ENCODE measurements at regions not wholly inside any gene's neighbourhood (a gene's known extent, or its start where the extent isn't known, plus 50 kb on each side); places are given as distances from the start of the nearest gene placed in this dataset.

DNA sequence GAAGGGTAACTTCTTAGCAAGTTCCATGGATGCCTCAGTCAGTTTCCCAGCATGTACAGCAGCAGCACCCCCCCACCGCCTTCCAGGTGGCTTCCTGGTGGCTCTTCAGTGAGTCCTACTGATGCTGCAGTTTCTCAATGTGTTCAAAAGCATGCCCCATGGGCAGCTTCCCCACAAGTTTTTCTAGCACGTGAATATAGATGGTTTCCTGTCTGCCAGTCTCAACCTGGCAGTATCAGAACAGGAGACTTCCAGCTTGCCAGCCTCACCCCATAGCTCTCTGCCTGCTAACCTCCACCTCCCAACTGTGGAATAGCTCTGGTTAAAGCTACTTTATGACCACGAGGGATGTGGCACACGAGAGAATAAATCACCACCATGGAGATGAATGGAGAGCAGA, 188.3 kb upstream of the SLCO3A1 start:
- DNase-seq (ENCODE audit: low read depth, low spot score): no peak

DNA sequence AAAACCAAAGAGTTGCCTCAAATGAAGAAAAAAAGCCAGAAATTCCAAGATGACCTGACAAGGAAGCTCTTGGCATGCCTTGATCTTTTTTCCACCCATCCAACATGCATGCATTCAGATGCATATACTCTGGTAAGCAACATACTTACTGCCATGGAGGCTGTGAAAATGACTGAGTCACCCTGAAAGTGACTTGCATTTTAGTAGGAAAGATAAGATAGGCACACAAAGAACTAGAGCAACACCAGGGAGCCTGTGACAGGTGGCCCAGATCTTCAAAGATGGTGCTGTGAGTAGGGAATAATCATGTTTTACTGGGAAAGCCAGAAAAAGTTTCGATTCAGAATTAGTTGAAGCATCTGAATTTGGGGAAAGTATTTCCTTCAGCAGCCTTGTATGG, 185.1 kb upstream of the SLCO3A1 start:
- no peak for DNase-seq (ENCODE audit: low read depth, low spot score)

DNA sequence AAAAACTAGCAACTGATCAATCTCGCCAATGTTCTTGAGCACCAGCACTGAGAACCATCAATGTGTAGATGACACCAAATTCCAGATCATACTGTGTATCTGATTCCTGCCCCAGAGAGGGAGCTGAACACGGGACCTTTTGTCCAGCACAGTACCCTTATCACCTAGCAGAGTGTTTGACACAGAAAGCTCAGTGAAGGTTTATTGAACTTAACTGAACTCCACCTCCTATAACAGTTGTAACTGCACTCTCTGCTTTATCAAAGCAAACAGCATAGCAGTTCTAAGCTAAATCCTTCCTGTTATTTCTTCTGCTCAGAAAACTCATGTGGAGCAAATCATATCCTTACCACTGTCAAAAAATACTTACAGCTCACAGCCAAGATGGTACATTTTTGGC, 183.4 kb upstream of the SLCO3A1 start:
- DNase-seq (ENCODE audit: low read depth, low spot score): no peak

DNA sequence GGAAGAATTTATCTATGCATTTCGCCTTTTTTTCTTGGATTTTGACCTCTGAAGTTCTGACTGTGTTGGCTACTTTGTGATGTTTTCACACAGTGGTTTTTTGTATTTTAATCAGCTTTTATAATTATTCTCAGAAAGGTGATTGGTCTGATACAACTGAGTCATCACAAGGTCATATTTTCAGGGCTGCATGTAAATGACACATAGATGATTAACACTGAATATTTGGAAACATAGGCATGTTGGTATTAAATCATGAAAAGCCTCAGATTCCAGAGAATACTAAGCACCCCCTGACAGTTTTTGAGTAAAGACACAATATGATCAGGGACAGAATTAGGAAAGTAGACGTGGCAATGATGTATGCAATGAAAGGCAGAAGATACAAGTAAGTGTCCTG, 175.5 kb upstream of the SLCO3A1 start:
- DNase-seq (ENCODE audit: low read depth, low spot score): no peak

GRCh38 chr15:91679447-91679846, 174.1 kb upstream of the SLCO3A1 start:
- DNase-seq (ENCODE audit: low read depth, low spot score): no peak

- no peak for DNase-seq (ENCODE audit: low read depth, low spot score)
These were observed 168.1 kb upstream of the SLCO3A1 start for GRCh38 chr15:91685436-91685835.

GRCh38 chr15:91688811-91689210, 164.7 kb upstream of the SLCO3A1 start:
- no peak for DNase-seq (ENCODE audit: low read depth, low spot score)

- DNase-seq (ENCODE audit: low read depth, low spot score): no peak
These were observed 164.1 kb upstream of the SLCO3A1 start for GRCh38 chr15:91689377-91689776.

DNA sequence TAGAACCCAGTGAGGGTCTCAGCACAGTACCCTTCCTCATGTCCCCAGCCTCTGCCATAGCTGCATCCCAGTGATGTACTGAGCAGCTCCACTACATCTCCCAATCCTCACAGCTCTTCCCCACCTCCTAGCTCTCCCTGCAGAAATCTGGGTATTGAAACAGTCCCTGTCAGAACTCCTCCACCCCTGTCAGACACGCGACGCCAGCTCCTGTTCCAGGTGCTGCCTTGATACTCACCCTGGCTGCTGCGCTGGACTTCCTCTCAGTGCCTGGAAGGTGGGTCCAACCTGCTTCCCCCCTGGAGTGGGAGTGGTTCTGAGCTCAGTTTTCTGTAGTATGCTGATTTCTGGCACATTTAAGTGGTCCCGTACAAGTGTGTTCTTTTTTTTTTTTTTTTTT, 160.9 kb upstream of the SLCO3A1 start:
- DNase-seq (ENCODE audit: low read depth, low spot score): no peak

DNA sequence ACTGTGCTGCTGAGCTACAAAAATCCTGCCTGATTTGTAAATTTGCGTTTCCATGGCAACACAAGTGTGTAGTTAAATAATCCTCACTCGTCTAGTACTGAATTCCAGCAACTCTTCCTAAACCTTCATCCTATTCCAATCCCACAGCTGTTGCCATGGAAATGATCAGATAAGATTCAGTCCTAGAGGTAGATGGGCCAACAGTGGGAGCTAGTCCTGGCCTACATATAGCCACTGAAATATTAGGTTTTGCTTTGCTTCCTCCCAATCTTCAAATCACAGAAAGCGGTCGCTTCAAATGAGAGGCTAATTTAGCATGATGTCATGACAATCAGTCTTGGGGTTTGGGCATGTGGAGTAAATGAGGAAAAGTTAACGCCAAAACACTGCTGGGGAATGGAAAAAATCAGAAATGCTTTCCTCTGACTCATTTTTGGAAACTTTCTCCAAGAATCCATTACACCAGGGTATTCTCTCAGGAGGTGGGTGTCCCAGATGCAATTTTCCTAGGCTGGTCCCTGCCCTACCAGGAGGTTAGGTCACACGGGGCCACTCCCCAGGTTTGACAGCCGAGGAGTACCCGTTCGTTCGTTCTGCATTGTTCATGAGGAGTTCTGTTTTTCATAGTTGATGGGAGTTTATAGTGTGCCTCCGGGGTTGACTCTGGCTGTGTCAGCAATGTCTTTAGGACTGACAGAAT, 159.2 kb upstream of the SLCO3A1 start:
- no peak for DNase-seq (ENCODE audit: low read depth, low spot score)

- no peak for DNase-seq (ENCODE audit: low read depth, low spot score)
These were observed 158.7 kb upstream of the SLCO3A1 start for GRCh38 chr15:91694831-91695210.

DNA sequence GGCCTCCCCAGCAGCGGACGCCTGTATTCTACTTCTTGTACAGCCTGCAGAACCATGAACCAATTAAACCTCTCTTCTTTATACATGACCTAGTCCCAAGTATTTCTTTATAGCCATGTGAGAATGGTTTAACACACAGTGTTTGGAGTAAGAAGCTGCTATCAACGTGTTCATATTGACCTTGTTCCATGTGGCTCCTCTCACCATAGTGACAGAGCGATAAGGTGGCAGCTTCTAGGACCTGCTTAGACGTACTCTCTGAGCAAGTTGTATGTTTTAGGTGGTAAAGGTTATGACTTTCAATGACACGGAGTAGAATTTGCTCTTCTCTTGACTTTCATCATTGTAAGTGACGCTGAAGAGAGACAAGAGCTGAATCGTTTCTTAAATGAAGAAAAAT, 157.7 kb upstream of the SLCO3A1 start:
- DNase-seq (ENCODE audit: low read depth, low spot score): no peak

GRCh38 chr15:91696981-91697380, 156.5 kb upstream of the SLCO3A1 start:
- DNase-seq (ENCODE audit: low read depth, low spot score): no peak

DNA sequence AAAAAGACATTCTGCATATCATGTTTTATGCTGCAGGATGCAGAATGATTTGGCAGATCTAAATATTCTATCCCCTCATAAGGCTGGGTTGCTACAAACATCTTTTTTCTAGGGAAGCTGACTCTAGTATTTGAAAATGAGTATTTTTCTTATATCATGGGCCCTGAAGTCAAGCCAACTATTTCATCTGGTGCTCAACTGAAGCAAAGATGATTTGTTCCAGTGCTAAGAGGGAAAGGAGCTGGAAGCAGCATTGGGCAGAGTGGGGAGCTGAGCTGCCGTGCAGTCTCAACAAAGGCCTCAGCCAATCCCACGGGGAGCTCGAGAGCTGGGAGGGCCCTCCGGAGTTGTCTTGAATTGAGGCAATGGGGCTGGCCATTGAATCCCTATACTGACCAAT, 155.3 kb upstream of the SLCO3A1 start:
- DNase-seq (ENCODE audit: low read depth, low spot score): no peak

DNA sequence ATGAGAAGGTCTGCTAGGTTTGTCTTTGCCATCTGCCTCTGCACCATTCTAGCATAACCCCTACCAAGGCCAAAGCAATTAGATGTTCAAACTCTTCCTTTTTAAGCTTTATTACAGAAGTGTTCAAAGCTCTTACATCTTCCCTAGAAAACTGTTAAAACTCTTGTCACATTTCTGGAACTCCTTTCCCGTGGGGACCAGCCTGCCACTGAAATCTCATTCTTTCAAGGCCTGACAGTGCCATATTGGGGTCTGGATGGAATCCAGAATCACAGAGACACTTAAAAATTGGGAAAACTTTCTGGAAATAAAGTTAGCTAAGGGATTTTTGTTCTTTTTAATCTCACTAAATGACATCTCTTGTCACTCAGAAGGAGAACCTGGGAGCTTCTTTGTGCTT, 153.8 kb upstream of the SLCO3A1 start:
- no peak for DNase-seq (ENCODE audit: low read depth, low spot score)

- DNase-seq (ENCODE audit: low read depth, low spot score): no peak
These were observed 150.2 kb upstream of the SLCO3A1 start for GRCh38 chr15:91703274-91703673.

GRCh38 chr15:91704343-91704742, 149.2 kb upstream of the SLCO3A1 start:
- no peak for DNase-seq (ENCODE audit: low read depth, low spot score)

DNA sequence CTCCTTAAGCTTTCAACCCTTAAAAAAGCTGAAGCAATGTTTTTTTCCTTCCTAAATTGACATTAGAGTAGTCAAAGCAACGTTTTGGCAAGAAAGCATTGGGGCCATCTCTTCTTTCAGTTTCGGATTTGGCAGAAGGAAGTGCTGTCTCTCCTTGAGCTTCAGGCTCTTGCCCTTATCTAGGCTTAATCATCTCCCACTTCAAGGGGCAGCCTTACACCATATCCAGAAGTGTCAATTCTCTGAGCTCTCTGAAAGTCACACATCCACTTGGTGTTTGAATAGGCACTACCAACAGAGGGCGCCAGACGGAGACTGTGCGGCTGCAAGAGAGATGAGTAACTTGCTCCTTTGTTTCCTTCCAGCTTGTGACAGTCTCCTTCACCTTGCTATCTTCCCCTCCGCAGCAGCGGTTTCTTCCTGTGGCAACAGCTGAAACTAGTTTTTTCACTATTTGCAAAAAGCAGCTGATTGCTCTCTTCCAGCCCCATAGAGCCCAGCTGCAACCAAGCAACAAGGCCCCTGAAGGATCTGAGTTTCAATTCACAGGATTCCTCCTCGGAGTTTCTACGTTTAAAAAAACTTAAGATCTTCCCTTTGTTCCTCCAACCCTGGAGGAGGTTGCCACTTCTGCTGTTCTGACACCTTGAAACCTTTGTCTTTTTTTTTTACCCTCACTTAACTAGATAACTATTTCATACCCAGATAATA, 147.0 kb upstream of the SLCO3A1 start:
- peak; percentile 77 for DNase-seq (ENCODE audit: low read depth, low spot score)

DNA sequence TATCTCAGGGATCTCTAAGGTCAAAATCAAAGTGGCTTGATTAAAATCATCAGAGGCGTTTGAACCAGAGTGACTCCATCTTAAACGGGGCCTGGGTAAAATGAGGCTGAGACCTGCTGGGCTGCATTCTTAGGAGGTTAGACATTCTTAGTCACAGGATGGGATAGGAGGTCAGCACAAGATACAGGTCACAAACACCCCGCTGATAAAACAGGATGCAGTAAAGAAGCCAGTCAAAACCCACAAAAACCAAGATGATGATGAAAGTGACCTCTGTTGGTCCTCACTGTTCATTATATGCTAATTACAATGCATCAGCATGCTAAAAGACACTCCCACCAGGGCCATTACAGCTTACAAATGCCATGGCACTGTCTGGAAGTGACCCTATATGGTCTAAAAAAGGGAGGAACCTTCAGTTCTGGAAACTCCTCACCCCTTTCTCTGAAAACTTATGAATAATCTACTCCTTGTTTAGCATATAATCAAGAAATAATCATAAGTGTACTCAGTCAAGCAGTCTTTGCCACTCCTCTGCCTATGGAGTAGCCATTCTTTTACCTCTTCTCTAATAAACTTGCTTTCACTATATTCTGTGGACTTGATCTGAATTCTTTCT, 143.3 kb upstream of the SLCO3A1 start:
- DNase-seq (ENCODE audit: low read depth, low spot score): no peak

DNA sequence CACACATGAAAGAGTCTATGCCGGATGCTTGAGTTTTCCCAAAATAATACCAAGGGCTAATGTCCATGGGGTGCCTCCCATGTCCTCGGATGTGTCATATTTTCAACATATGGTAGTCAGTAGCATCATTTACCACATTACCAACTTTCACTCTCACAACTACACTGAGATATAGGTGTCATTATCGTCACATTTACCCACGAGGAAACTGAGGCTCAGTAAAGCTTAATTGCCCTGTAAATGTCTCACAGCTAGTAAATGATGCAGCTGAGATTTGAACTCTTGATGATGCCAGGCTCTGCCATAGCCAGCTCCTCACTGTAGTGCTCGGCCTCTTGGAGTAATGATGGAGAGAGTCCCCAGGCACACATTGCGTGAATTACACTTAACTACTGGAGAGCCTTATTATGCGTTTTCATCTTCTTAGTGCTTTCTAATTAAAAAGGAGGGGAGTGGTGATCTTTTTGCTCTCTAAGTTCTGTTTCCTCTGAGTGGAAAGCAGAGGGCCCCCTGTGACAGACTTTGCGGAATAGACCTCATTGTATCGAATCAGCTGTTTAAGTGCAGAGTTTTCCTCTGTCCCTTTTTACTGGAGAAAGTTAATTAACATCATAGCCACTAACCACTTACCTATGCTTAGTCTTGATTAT, 142.0 kb upstream of the SLCO3A1 start:
- DNase-seq (ENCODE audit: low read depth, low spot score): no peak

- no peak for DNase-seq (ENCODE audit: low read depth, low spot score)
These were observed 141.2 kb upstream of the SLCO3A1 start for GRCh38 chr15:91712286-91712685.

GRCh38 chr15:91716536-91716935, 137.0 kb upstream of the SLCO3A1 start:
- DNase-seq (ENCODE audit: low read depth, low spot score): no peak

DNA sequence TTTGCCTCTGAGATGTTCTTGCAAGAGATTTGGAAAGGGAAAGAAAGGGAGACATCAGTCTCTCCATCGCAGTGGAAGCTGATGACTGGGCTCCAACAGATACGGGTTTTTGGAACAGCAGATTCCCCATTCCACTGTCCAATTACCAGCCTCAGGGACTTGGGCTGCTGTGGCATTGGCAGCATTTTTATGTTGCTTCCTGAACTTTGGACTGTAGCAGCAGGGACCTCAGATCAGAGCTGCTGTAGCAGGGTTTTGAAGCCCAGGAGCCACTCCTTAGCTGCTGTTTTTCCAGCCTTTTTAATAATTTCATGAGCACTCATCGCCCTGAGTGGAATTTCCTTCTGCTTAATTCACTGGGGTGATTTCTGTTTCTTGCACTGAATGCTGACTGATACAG, 135.7 kb upstream of the SLCO3A1 start:
- DNase-seq (ENCODE audit: low read depth, low spot score): no peak

All from activated naive CD8-positive, alpha-beta T cell treated with anti-CD3 and anti-CD28 coated beads, Interleukin-2, amount 50 U/mL, for 16 hours (primary cell).